IgD-negative memory B cell (primary cell): ENCODE measurements at regions not wholly inside any gene's neighbourhood (a gene's known extent, or its start where the extent isn't known, plus 50 kb on each side); places are given as distances from the start of the nearest gene placed in this dataset.
"Not testable (repeated sequence)": the region's sequence is repeated elsewhere in the genome, so short reads cannot be mapped to it uniquely, and the experiment has no call there.

Source experiments
- H3K27ac Mint-ChIP-seq, 3 donors: one replicate each; pipeline ENCODE4 v1.8.0; 2020 to 2022; ENCODE audit warnings: mild to moderate bottlenecking in 3 of 3, mixed read lengths in 3 of 3, moderate library complexity in 1 of 3
- H3K27me3 Mint-ChIP-seq: one replicate; pipeline ENCODE4 v1.8.0; 2021; ENCODE audit warnings: mixed read lengths
- H3K36me3 Mint-ChIP-seq: one replicate; pipeline ENCODE4 v1.8.0; 2020; ENCODE audit warnings: mild to moderate bottlenecking, mixed read lengths
- H3K4me1 Mint-ChIP-seq, 3 donors: one replicate each; pipeline ENCODE4 v1.8.0; 2020 to 2022; ENCODE audit warnings: mixed read lengths in 3 of 3, mild to moderate bottlenecking in 1 of 3
- H3K4me3 Mint-ChIP-seq, 4 donors: one replicate each; pipeline ENCODE4 v1.8.0; 2020 to 2022; ENCODE audit warnings: mild to moderate bottlenecking in 4 of 4, mixed read lengths in 4 of 4, moderate library complexity in 3 of 4
- H3K9me3 Mint-ChIP-seq, 3 donors: one replicate each; pipeline ENCODE4 v1.8.0; 2020 to 2021; ENCODE audit warnings: mixed read lengths in 3 of 3, mild to moderate bottlenecking in 1 of 3

GRCh38 chr1:95770581-95770980 is 536.6 kb downstream of the RWDD3 start:
- Mint-ChIP-seq H3K4me1 (no peaks in the 10 kb centered on the region), H3K27ac (no peak overlapping the region), H3K9me3 (peaks cover 3 to 14% (median 5%) of the 10 kb centered on the region in 3 donors), H3K27me3 (no peaks in the 10 kb centered on the region), H3K4me3 (no peak overlapping the region), H3K36me3 (no peaks in the 10 kb centered on the region)

- H3K9me3 Mint-ChIP-seq = peaks cover 3 to 22% (median 5%) of the 10 kb centered on the region in 3 donors
- peaks cover 2% of the 10 kb centered on the region for H3K36me3 Mint-ChIP-seq
- no peaks in the 10 kb centered on the region for H3K4me1 Mint-ChIP-seq
- no peak overlapping the region for H3K4me3 Mint-ChIP-seq
- no peak overlapping the region for H3K27ac Mint-ChIP-seq
- no peaks in the 10 kb centered on the region for H3K27me3 Mint-ChIP-seq
Measured at GRCh38 chr1:95778217-95778616, 544.2 kb downstream of the RWDD3 start.

GRCh38 chr1:95780836-95781235 is 546.8 kb downstream of the RWDD3 start:
- Mint-ChIP-seq H3K27me3 (no peaks in the 10 kb centered on the region), H3K27ac (peak overlapping the region in 2 of 3 donors; percentile 85 to 86), H3K4me1 (no peaks in the 10 kb centered on the region), H3K9me3 (peaks cover 3 to 14% (median 5%) of the 10 kb centered on the region in 3 donors), H3K4me3 (no peak overlapping the region), H3K36me3 (peaks cover 2% of the 10 kb centered on the region)

- Mint-ChIP-seq H3K27me3 (no peaks in the 10 kb centered on the region), H3K4me3 (no peak overlapping the region), H3K27ac (no peak overlapping the region), H3K4me1 (no peaks in the 10 kb centered on the region), H3K36me3 (no peaks in the 10 kb centered on the region), H3K9me3 (peaks cover 3 to 9% (median 9%) of the 10 kb centered on the region in 3 donors)
Measured at GRCh38 chr1:95790136-95790535, 556.1 kb downstream of the RWDD3 start.

GRCh38 chr1:95793893-95794292 is 559.9 kb downstream of the RWDD3 start:
- Mint-ChIP-seq H3K27ac (no peak overlapping the region), H3K4me3 (no peak overlapping the region), H3K36me3 (no peaks in the 10 kb centered on the region), H3K4me1 (no peaks in the 10 kb centered on the region), H3K9me3 (peaks cover 2 to 13% (median 9%) of the 10 kb centered on the region in 3 donors), H3K27me3 (no peaks in the 10 kb centered on the region)

- not testable (repeated sequence) for H3K27ac Mint-ChIP-seq, H3K36me3 Mint-ChIP-seq, H3K27me3 Mint-ChIP-seq, H3K4me1 Mint-ChIP-seq, H3K4me3 Mint-ChIP-seq
- peaks cover 6 to 14% (median 11%) of the 10 kb centered on the region in 3 donors for H3K9me3 Mint-ChIP-seq
Measured at GRCh38 chr1:95797761-95798160, 563.8 kb downstream of the RWDD3 start.

GRCh38 chr1:95806171-95806570 is 572.2 kb downstream of the RWDD3 start:
- Mint-ChIP-seq H3K36me3 (no peaks in the 10 kb centered on the region), H3K27me3 (no peaks in the 10 kb centered on the region), H3K27ac (no peak overlapping the region), H3K4me1 (no peaks in the 10 kb centered on the region), H3K9me3 (peaks cover 4 to 7% (median 5%) of the 10 kb centered on the region in 3 donors), H3K4me3 (no peak overlapping the region)

- Mint-ChIP-seq H3K27me3 (no peaks in the 10 kb centered on the region), H3K4me1 (no peaks in the 10 kb centered on the region), H3K9me3 (peaks cover 0 to 3% (median 3%) of the 10 kb centered on the region in 3 donors), H3K4me3 (no peak overlapping the region), H3K36me3 (no peaks in the 10 kb centered on the region), H3K27ac (no peak overlapping the region)
Measured at GRCh38 chr1:95809391-95809790, 575.4 kb downstream of the RWDD3 start.

- peak overlapping the region in 1 of 4 donors; percentile 20 for H3K4me3 Mint-ChIP-seq
- H3K4me1 Mint-ChIP-seq = no peaks in the 10 kb centered on the region
- no peaks in the 10 kb centered on the region for H3K27me3 Mint-ChIP-seq
- peaks cover 4 to 8% (median 4%) of the 10 kb centered on the region in 3 donors for H3K9me3 Mint-ChIP-seq
- H3K36me3 Mint-ChIP-seq = no peaks in the 10 kb centered on the region
- no peak overlapping the region for H3K27ac Mint-ChIP-seq
Measured at GRCh38 chr1:95815511-95815910, 581.5 kb downstream of the RWDD3 start.

GRCh38 chr1:95829556-95829955 is 595.5 kb downstream of the RWDD3 start:
- H3K36me3 Mint-ChIP-seq = no peaks in the 10 kb centered on the region

GRCh38 chr1:95832370-95832769 is 598.4 kb downstream of the RWDD3 start:
- H3K27ac Mint-ChIP-seq = no peak overlapping the region
- peaks cover 4 to 21% (median 4%) of the 10 kb centered on the region in 3 donors for H3K9me3 Mint-ChIP-seq
- H3K36me3 Mint-ChIP-seq = no peaks in the 10 kb centered on the region
- H3K4me1 Mint-ChIP-seq = no peaks in the 10 kb centered on the region
- H3K4me3 Mint-ChIP-seq = no peak overlapping the region
- no peaks in the 10 kb centered on the region for H3K27me3 Mint-ChIP-seq

More at GRCh38 chr1:95829556-95829955, 595.5 kb downstream of the RWDD3 start:
- Mint-ChIP-seq H3K9me3 (peaks cover 0 to 3% (median under 1%) of the 10 kb centered on the region in 3 donors), H3K4me3 (no peak overlapping the region), H3K27ac (no peak overlapping the region), H3K4me1 (no peaks in the 10 kb centered on the region), H3K27me3 (no peaks in the 10 kb centered on the region)

GRCh38 chr1:95849439-95849838 is 615.4 kb downstream of the RWDD3 start:
- Mint-ChIP-seq H3K4me1 (no peaks in the 10 kb centered on the region), H3K36me3 (no peaks in the 10 kb centered on the region), H3K27ac (no peak overlapping the region), H3K27me3 (no peaks in the 10 kb centered on the region), H3K9me3 (peaks cover 0 to 9% (median 0%) of the 10 kb centered on the region in 3 donors), H3K4me3 (no peak overlapping the region)

GRCh38 chr1:95850165-95850649 is 616.2 kb downstream of the RWDD3 start:
- Mint-ChIP-seq H3K4me1 (no peaks in the 10 kb centered on the region), H3K9me3 (peaks cover 0 to 9% (median 1%) of the 10 kb centered on the region in 3 donors), H3K4me3 (no peak overlapping the region), H3K36me3 (no peaks in the 10 kb centered on the region), H3K27me3 (no peaks in the 10 kb centered on the region), H3K27ac (no peak overlapping the region)

GRCh38 chr1:95850763-95851162 is 616.8 kb downstream of the RWDD3 start:
- Mint-ChIP-seq H3K9me3 (peaks cover 0 to 12% (median 1%) of the 10 kb centered on the region in 3 donors), H3K27me3 (no peaks in the 10 kb centered on the region), H3K4me1 (no peaks in the 10 kb centered on the region), H3K27ac (no peak overlapping the region), H3K4me3 (no peak overlapping the region), H3K36me3 (no peaks in the 10 kb centered on the region)

GRCh38 chr1:95852483-95853070 is 618.6 kb downstream of the RWDD3 start:
- Mint-ChIP-seq H3K27ac (no peak overlapping the region), H3K36me3 (no peaks in the 10 kb centered on the region), H3K9me3 (peaks cover 0 to 7% (median 1%) of the 10 kb centered on the region in 3 donors), H3K4me3 (no peak overlapping the region), H3K27me3 (no peaks in the 10 kb centered on the region), H3K4me1 (no peaks in the 10 kb centered on the region)

- Mint-ChIP-seq H3K27me3 (no peaks in the 10 kb centered on the region), H3K27ac (no peak overlapping the region), H3K9me3 (peaks cover 1 to 3% (median 1%) of the 10 kb centered on the region in 3 donors), H3K4me1 (no peaks in the 10 kb centered on the region), H3K4me3 (no peak overlapping the region), H3K36me3 (no peaks in the 10 kb centered on the region)
Measured at GRCh38 chr1:95854457-95854856, 620.4 kb downstream of the RWDD3 start.
